GM20000 (cell line): ENCODE measurements at regions not wholly inside any gene's neighbourhood (a gene's known extent, or its start where the extent isn't known, plus 50 kb on each side); places are given as distances from the start of the nearest gene placed in this dataset.
"Not testable (repeated sequence)": the region's sequence is repeated elsewhere in the genome, so short reads cannot be mapped to it uniquely, and the experiment has no call there.

Experiments used
- DNase-seq: peaks from one replicate; pipeline ENCODE4 v3.0.0; 2012; ENCODE audit warnings: low spot score
- CTCF ChIP-seq: IDR thresholded peaks from 2 replicates; pipeline ENCODE4 v1.5.1; 2012; ENCODE audit warnings: mild to moderate bottlenecking, control low read depth; ENCODE audit errors: extremely low read depth, missing control alignments

- no peak for DNase-seq
- no peak for TF ChIP-seq CTCF
These were observed 875.7 kb downstream of the SLC6A15 start for GRCh38 chr12:84036912-84037311.

- no peak for TF ChIP-seq CTCF
- DNase-seq, result no peak
These were observed 876.8 kb downstream of the SLC6A15 start for GRCh38 chr12:84035766-84036165.

DNA sequence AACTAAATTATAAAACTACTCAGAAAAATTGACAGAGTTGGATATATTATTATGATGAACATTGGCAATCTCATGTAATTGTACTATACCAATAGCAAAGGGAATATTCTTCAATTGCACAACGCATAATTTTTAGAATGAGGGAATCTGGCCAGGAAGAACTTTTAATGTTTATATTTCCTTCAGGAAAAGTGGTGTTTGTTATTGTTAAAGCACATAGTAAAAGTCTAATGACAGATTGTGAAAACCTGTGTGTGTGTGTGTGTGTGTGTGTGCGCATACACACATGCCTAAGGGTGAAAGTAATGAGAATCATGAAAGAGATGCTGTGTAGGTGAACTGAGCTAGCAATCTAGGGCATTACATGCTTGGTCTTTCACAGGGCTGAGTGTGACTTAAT is 877.7 kb downstream of the SLC6A15 start:
- TF ChIP-seq CTCF, result no peak
- DNase-seq, result no peak

DNA sequence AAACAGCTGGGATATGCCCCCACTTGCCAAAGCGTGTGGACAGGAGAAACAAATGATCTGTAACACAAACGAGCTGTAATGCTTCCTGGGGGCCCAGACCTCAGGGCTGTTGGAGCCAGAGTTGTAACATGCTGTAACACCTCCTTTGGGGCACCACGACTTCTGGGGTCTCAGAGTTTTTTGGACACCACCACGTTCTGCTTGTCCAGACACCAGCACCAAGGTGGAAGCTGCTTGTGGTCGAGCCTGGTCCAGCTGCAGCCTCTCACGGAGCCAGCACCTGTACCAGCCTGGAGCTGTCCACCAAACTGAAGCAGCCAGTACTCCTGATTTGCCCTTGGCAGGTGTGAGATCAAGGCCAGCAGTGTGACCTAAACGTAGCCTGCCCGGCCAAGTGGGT is 879.4 kb downstream of the SLC6A15 start:
- no peak for TF ChIP-seq CTCF
- DNase-seq, result no peak

GRCh38 chr12:84018556-84019179 is 893.9 kb downstream of the SLC6A15 start:
- DNase-seq, result not testable (repeated sequence)

GRCh38 chr12:84016956-84017355 is 895.6 kb downstream of the SLC6A15 start:
- no peak for DNase-seq
- no peak for TF ChIP-seq CTCF

- no peak for TF ChIP-seq CTCF
- no peak for DNase-seq
These were observed 915.2 kb downstream of the SLC6A15 start for GRCh38 chr12:83997423-83997822.

DNA sequence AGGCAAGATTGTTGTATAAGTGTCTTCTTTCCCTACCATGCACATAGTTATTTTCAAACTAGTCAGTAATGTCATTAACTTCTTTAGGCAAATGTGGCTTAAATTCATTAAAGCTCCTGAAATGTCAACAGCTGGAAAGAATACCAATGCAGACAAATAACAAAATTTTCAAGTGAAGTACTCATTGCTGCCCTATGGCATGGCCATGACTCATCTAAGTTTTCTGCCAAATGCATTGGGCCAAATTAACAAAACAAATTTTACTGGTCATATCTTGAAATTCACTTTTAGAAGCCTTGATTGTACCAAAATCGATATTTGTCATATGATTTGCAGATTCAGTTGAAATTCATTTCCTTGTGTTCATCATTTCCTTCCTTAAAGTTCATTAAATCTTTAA is 915.9 kb downstream of the SLC6A15 start:
- TF ChIP-seq CTCF, result no peak
- DNase-seq, result no peak
